Hematopoietic multipotent progenitor cell treated with erythropoietin and hydrocortisone succinate and interleukin-3 and kit ligand, for 15 days (in vitro differentiated cells): ENCODE measurements at regions not wholly inside any gene's neighbourhood (a gene's known extent, or its start where the extent isn't known, plus 50 kb on each side); places are given as distances from the start of the nearest gene placed in this dataset.

Experiments used
- DNase-seq: peaks from one replicate; pipeline ENCODE4 v3.0.0-alpha.2; 2015; ENCODE audit warnings: low spot score

GRCh38 chr3:84074767-84075166 lies 884.0 kb upstream of the CADM2 start:
- no peak for DNase-seq

GRCh38 chr3:84077479-84077878 lies 881.3 kb upstream of the CADM2 start:
- DNase-seq: no peak

- DNase-seq: no peak
These were observed 876.1 kb upstream of the CADM2 start for GRCh38 chr3:84082726-84083125.

GRCh38 chr3:84092907-84093306 lies 865.9 kb upstream of the CADM2 start:
- no peak for DNase-seq

- DNase-seq: no peak
These were observed 862.6 kb upstream of the CADM2 start for GRCh38 chr3:84096188-84096587.

GRCh38 chr3:84100861-84101260 lies 857.9 kb upstream of the CADM2 start:
- no peak for DNase-seq

GRCh38 chr3:84108442-84108971 lies 850.3 kb upstream of the CADM2 start:
- DNase-seq: no peak

- no peak for DNase-seq
These were observed 848.9 kb upstream of the CADM2 start for GRCh38 chr3:84109911-84110310.

GRCh38 chr3:84110787-84111186 lies 848.0 kb upstream of the CADM2 start:
- DNase-seq: no peak

GRCh38 chr3:84125201-84125721 lies 833.5 kb upstream of the CADM2 start:
- DNase-seq: no peak

GRCh38 chr3:84125760-84126159 lies 833.0 kb upstream of the CADM2 start:
- DNase-seq: no peak

- no peak for DNase-seq
These were observed 832.6 kb upstream of the CADM2 start for GRCh38 chr3:84126160-84126559.

GRCh38 chr3:84128024-84128423 lies 830.8 kb upstream of the CADM2 start:
- DNase-seq: no peak

- DNase-seq: no peak
These were observed 822.4 kb upstream of the CADM2 start for GRCh38 chr3:84136425-84136824.

GRCh38 chr3:84140631-84141030 lies 818.2 kb upstream of the CADM2 start:
- DNase-seq: no peak

GRCh38 chr3:84141571-84141970 lies 817.2 kb upstream of the CADM2 start:
- DNase-seq: no peak

- no peak for DNase-seq
These were observed 793.5 kb upstream of the CADM2 start for GRCh38 chr3:84165328-84165727.

GRCh38 chr3:84175449-84175848 lies 783.3 kb upstream of the CADM2 start:
- no peak for DNase-seq

- no peak for DNase-seq
These were observed 773.9 kb upstream of the CADM2 start for GRCh38 chr3:84184937-84185336.

- no peak for DNase-seq
These were observed 764.8 kb upstream of the CADM2 start for GRCh38 chr3:84194029-84194428.

GRCh38 chr3:84209474-84209873 lies 749.3 kb upstream of the CADM2 start:
- no peak for DNase-seq

- no peak for DNase-seq
These were observed 735.3 kb upstream of the CADM2 start for GRCh38 chr3:84223512-84223911.

GRCh38 chr3:84224262-84224661 lies 734.5 kb upstream of the CADM2 start:
- no peak for DNase-seq

- no peak for DNase-seq
These were observed 722.5 kb upstream of the CADM2 start for GRCh38 chr3:84236261-84236660.

GRCh38 chr3:84245789-84246188 lies 713.0 kb upstream of the CADM2 start:
- no peak for DNase-seq
